NCI-H2227 treated with DMSO at 0.1 percent for 48 hours (cell line): ENCODE measurements at regions not wholly inside any gene's neighbourhood (a gene's known extent, or its start where the extent isn't known, plus 50 kb on each side); places are given as distances from the start of the nearest gene placed in this dataset.

Experiments
- DNase-seq: peaks from one replicate; lab custom pipeline; 2025; lab: John Stamatoyannopoulos, UW

DNA sequence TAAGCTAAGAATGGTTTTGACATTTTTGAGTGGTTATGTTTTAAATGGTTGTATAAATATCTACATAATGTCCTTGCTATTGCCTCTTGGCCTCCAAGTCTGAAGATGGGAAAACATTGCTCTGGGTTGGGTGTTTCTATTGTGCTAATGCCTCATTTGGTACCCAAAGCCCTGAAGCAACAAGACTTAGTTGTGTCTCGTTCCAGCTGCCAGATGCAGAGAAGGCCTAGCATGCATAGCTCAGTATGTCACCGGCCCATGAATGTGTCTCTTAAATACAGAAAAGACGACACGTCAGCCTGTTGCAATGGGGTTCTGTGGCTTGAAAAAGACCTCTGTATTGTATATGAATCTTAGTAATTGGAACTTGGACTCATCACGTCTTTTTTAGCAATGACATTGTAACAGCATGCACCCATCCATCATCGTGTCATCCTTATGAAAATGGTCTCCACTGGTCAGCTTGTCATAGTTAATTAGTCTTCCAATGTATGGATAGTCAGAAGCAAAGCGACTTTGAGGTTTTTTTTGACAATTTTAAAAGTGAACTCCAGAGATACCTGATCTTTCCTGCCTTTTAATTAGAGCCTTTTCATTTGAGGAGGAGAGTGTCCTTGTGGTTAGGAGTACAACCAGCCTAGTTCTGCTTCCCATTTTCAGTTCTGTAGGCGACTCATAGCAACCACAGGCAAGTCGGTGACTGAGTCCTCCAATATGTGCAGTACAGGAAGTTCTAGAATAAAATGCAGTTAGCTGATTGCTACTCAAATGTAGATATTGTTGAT lies 126.4 kb upstream of the GATB start:
- no peak for DNase-seq

DNA sequence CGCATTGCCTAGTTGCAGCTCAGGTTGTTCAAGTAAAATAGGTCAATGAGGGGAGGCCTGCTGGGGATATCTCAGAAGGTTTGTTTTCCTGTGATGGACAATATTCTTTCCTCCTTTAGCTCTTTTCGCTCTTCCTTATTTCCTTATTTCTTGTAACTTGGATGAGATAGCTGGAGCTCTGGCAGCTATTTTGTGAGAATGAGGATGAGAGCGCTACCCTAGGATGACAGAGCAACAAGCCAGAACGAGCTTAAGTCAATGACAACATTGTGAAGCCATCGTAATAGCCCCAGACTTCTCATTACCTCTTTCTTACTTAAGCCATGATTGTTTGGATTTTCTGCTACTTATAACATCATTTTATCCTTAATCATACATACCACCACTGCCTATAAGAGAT lies 124.3 kb upstream of the GATB start:
- no peak for DNase-seq

GRCh38 chr4:151883747-151884146 lies 122.9 kb upstream of the GATB start:
- no peak for DNase-seq

DNA sequence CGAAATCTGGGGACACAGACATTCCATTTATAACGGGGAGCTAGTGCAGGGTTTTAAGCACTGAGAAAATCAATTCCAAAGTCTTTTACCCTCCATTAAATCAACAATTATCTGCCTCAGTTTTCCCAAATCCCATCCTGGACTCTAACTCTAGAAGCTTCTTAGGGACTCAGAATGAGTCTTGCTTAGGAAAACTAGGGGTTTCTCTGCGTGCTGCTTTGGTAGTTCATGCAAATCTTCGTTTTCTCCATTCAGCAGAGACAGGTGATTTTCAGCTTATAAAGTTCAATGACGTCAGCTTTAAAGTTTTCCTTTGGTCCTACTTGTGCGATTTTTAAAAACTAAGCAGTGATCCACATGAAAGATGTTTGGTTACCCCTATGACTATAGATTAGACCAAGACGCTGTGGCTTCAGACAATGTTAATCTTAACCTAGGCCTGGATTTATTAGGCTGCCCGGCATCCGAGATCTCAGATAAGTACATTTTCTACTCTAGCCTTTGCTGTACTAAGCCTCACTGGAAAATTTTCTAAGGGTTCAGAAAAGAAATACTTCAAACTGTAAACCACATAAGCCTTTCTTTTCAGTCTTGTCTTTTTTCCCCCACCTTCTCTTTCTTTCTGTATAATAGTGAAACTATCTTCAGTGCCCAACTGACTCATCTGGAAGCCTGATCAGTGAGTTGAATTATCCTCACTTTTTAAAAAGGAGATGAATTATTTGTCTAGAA lies 121.4 kb upstream of the GATB start:
- no peak for DNase-seq

GRCh38 chr4:151879705-151880445 lies 119.1 kb upstream of the GATB start:
- no peak for DNase-seq

DNA sequence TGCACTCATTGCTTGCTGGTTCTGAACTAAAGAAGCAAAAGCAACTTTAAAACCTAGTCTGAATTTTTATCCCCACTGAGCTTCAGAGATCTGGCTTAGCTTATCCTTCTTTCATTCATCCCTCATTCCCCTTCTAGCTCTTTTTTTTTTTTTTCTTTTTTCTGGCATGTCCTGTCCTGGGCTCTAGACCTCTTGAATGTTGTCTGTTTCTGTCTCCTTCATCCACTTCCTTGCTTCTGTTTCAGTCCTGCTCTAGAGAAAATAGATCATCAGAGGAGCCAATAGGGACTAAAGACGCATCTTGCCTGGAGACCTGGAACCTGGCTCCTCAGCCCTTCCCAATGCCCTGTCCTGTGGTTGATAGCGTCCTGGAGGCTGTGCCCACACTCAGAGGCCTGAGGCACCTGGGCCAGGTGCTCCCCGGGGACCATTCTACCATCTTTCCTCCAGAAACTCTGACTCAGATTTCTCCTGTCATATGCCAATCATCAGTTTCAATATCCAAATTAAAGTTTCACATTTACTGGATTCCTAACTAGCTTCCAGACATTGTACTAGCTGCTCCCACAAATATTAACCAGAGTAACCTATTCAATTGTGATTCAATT lies 115.7 kb upstream of the GATB start:
- no peak for DNase-seq

GRCh38 chr4:151874328-151874727 lies 113.5 kb upstream of the GATB start:
- DNase-seq = no peak

DNA sequence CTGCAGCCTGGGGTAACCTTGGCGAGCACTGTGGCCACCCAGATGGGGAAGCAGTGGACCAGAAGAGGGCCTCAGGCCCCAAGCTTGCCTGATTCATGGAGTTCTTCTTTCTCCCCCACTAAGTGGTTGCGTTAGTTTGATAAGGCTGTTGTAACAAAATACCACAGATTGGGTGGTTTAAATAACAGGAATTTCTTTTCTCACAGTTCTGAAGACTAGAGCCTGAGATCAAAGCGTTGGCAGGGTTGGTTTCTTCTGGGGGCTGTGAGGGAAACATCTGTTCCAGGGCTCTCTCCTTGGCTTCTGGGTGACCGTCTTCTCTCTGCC lies 105.7 kb upstream of the GATB start:
- DNase-seq = no peak

DNA sequence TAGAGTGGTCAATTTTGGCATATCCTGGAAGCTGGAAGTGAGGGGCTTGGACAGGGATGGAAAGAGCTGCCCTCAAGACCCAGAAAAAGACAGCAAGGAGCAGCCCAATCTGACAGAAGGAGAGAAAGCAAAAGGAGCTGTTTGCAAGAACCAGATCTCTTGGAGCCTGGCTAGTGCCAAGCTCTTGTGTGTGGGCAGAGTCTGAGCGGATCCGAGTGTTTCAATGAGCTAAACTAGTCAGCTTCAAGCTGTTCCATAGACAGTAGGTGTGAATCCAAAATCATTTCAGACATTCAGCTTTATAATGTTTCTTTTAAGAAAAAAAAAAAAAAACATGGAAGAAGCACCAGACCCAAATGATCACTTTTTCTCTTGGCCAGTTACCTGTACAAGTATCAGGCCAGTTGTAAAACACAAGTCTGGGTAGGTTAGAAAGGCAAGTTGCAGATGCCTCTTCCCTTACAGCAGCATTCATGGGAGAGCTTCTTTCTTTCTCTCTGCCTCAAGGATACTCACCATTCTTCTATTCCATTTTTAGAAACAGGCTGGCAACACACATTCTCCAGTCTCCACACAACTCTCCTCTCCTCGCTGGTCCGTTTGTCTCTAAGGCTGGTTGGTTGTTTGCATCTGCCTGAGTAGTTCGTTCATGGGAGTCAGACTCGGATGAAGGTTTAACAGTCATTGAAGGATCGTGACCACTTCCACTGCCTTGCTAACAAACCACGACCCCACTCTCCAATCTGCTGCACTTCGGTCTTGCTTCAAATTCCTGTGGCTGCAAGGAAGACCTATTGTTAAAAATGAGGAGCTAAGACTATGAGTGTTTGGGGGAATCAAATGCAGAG lies 105.2 kb upstream of the GATB start:
- DNase-seq = no peak

GRCh38 chr4:151865312-151865711 lies 104.5 kb upstream of the GATB start:
- no peak for DNase-seq

DNA sequence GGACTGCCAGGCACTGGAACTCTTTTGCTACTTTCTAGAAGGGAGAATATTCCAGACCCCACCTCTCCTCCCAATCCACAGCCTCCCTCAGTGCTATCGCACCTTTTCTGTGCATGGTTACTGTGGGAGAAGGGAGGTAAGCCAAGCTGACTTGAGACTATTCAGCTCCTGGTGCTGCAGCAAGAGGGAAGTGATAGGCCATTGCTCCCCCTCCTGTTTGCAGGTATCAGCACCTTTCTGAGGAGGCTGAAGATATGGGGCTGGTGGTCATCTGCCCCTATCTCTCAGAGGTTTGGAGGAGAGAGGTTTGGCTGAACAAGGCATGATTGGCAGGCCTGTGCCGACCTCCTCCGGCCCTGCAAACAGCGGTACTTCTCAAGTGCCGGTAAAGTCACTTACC lies 103.3 kb upstream of the GATB start:
- no peak for DNase-seq

DNA sequence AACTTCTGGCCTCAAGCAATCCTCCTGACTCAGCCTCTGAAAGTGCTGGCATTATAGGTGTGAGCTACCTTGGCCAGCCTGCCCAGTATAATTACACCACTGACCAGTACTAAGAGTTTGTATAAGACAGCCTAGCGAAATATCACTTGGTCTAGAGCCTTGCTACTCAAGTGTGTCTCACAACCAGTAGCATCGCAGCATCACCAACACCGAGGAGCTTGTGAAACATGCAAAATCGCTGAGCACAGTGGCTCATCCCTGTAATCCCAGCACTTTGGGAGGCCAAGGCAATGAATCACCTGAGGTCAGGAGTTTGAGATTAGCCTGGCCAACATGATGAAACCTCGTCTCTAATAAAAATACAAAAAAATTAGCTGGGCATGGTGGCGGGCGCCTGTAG lies 102.0 kb upstream of the GATB start:
- DNase-seq = no peak

GRCh38 chr4:151860561-151861093 lies 99.8 kb upstream of the GATB start:
- DNase-seq = no peak

GRCh38 chr4:151859641-151860040 lies 98.8 kb upstream of the GATB start:
- DNase-seq = no peak

DNA sequence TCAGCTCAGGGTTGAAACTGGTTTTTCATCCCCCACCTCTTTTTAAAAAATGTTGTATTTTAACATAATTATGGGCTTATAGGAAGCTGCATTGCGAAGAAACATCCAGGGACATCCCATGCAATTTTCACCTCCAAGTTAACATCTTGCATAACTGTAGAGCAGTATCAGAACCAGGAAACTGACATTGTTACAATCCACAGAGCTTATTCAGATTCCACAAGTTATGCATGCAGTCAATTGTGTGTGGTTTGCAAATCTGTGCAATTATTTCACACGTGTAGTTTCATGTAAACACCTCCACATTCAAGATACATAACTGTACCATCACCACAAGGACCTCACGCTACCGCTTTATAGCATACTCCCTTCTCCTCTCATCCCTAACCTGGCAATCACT lies 97.5 kb upstream of the GATB start:
- DNase-seq = no peak

DNA sequence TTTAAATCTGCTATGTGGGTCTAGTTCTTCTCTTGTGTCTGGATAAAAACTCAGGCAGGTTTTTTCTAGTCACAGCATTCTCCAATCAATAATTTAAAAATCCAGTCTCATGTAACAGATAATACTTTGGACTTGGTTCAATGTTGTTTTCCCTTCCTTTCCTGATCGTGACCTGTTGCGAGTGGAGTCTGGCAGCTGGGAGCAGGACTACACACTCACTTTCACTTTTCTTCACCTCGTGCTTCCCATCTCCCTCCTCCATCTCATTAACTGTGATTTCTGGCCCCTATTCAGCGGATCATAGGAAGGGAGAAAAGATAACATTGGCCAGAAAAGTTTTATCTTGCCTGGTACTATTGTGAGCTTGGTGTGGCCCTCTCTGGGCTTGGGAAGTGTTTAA lies 96.6 kb upstream of the GATB start:
- DNase-seq = no peak

- DNase-seq = no peak
Observed at GRCh38 chr4:151855747-151856146, 94.9 kb upstream of the GATB start.

GRCh38 chr4:151854731-151855130 lies 93.9 kb upstream of the GATB start:
- DNase-seq = no peak

- DNase-seq = no peak
Observed at GRCh38 chr4:151853034-151853433, 92.2 kb upstream of the GATB start.

DNA sequence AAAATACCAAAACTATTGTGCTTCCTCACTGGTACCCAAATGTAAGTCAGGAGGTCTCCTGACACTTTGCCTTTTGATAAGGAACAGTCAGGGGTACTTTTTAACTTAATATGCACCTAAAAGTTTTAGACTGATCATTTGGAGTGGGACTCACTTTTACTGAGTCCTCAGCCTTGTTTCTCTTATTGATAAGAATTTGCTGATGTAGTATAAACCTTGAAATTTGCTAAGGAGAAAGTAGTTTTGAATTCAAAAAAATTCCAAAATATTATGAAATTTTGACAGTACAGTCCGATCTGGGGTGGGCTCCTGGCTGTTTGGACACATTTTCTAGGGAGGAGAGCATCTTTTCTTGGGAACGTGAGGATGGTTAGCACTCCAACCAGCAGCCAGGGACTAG lies 91.4 kb upstream of the GATB start:
- no peak for DNase-seq

DNA sequence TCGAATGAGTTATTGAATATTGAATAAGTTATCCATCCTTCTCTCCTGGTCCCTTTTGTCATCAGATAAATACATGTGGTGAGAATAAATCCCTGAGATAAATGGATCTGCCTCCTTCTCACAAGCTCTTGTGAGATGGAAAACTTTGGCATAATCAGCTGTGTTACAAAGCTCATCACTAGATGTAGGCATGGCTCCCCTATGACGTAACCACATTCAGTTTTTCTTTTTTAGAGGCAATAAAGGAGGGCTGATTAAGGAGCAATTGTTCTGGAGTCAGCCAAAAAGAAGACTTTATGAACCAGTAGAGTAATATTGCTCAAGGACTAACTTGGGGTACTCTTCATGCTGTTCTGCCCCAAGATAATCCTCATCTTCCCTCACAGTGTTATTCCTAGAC lies 90.5 kb upstream of the GATB start:
- no peak for DNase-seq

GRCh38 chr4:151850791-151851213 lies 90.0 kb upstream of the GATB start:
- DNase-seq = no peak
